CD4-positive, alpha-beta T cell (primary cell): ENCODE measurements at regions not wholly inside any gene's neighbourhood (a gene's known extent, or its start where the extent isn't known, plus 50 kb on each side); places are given as distances from the start of the nearest gene placed in this dataset.

Experiments used
- ATAC-seq: fragments of 200-7000 bp; cut with Tn5 transposase; one replicate; pipeline ENCODE4 v1.10.0; 2022; ENCODE audit warnings: mild to moderate bottlenecking; ENCODE audit not compliant: poor library complexity
- CTCF ChIA-PET: fragments of 350-600 bp; sonication (Branson Sonifier 250); formaldehyde crosslinking; loops from one replicate; lab custom pipeline; 2021; ENCODE audit warnings: antibody characterized with exemption, inconsistent platforms; lab: Charles Lee
- POLR2A ChIA-PET: fragments of 350-600 bp; sonication (Branson Sonifier 250); formaldehyde crosslinking; loops from one replicate; lab custom pipeline; 2021; ENCODE audit warnings: antibody characterized with exemption, inconsistent platforms; lab: Charles Lee
- DNase-seq, 14 experiments: peaks; one replicate each; pipeline ENCODE4 v3.0.0-alpha.2; 2013 to 2020; ENCODE audit warnings: mixed read lengths in 2 of 14
- H3K27ac ChIP-seq, 2 donors: one replicate each; pipeline versions ENCODE4 v1.5.1 to v1.7.0; 2013; ENCODE audit warnings: low read length in 2 of 2, low read depth in 1 of 2, mild to moderate bottlenecking in 1 of 2
- H3K27me3 ChIP-seq, 2 experiments: 1 replicate in 1 of 2; 2 replicates in 1 of 2; pipeline versions ENCODE4 v1.6.1 to v1.7.0; 2013; ENCODE audit warnings: low read length in 2 of 2, control low read depth in 1 of 2, mild to moderate bottlenecking in 1 of 2, moderate library complexity in 1 of 2; ENCODE audit not compliant: insufficient read depth in 2 of 2, control insufficient read depth in 1 of 2
- H3K36me3 ChIP-seq: one replicate; pipeline ENCODE4 v1.6.1; 2013; ENCODE audit warnings: low read length, control low read depth; ENCODE audit not compliant: insufficient read depth
- H3K4me1 ChIP-seq: one replicate; pipeline ENCODE4 v1.6.1; 2013; ENCODE audit warnings: low read length, control low read depth; ENCODE audit not compliant: insufficient read depth
- H3K4me3 ChIP-seq: one replicate; pipeline ENCODE4 v1.5.1; 2013; ENCODE audit warnings: mild to moderate bottlenecking, low read length, moderate library complexity
- H3K9me3 ChIP-seq, 2 experiments: 1 replicate in 1 of 2; 2 replicates in 1 of 2; pipeline versions ENCODE4 v1.6.1 to v1.7.0; 2013; ENCODE audit warnings: low read length in 2 of 2, mild to moderate bottlenecking in 2 of 2, control low read depth in 1 of 2, moderate library complexity in 1 of 2; ENCODE audit not compliant: control insufficient read depth in 1 of 2, insufficient read depth in 1 of 2
- H3K27ac Mint-ChIP-seq: one replicate; pipeline ENCODE4 v1.8.0; 2020; ENCODE audit warnings: mixed read lengths
- H3K27me3 Mint-ChIP-seq: one replicate; pipeline ENCODE4 v1.8.0; 2021; ENCODE audit warnings: mixed read lengths
- H3K36me3 Mint-ChIP-seq: one replicate; pipeline ENCODE4 v1.8.0; 2021; ENCODE audit warnings: low read depth, mixed read lengths
- H3K4me1 Mint-ChIP-seq: one replicate; pipeline ENCODE4 v1.8.0; 2021; ENCODE audit warnings: low read depth, mixed read lengths
- H3K4me3 Mint-ChIP-seq: one replicate; pipeline ENCODE4 v1.8.0; 2020; ENCODE audit warnings: mild to moderate bottlenecking, mixed read lengths
- H3K9me3 Mint-ChIP-seq: one replicate; pipeline ENCODE4 v1.8.0; 2020; ENCODE audit warnings: mixed read lengths
- intact Hi-C, 2 experiments: fragments of 100-400 bp; cut with DNase I in 1 of 2; cut with micrococcal nuclease in 1 of 2; formaldehyde crosslinking; loops; one replicate each; pipeline versions ENCODE4 v1.15.1 to v1.9.0; 2023 to 2025; cut with DNase I, micrococcal nuclease
- TF ChIP-seq, protein P1 (sequence below): fragments of 200-600 bp; IDR thresholded peaks from one replicate; pipeline ENCODE4 v1.8.0; 2022; ENCODE audit warnings: antibody characterized with exemption, mild to moderate bottlenecking

DNA sequence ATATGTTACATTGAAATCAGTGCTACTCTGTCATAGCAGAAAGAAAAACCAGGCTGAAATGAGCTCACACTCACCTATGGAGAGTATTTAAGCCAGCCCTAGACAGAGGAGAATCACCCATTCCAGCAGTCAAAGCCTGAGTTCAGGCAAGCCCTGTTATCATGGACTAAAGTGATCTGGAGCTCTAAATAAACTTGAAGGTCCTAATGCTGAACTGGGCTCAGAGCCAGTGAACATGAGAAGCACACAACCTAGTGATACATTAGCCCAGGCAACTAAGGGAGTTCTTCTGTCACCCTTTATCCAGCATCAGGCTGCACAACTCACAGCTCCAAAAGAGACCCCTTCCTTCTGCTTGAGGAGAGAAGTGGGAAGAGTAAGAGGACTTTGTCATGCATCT lies 425.0 kb downstream of the COL12A1 start:
- H3K36me3 ChIP-seq: no peaks in the 10 kb centered on the region
- no peaks in the 10 kb centered on the region for H3K27me3 ChIP-seq
- TF ChIP-seq, protein P1, sequence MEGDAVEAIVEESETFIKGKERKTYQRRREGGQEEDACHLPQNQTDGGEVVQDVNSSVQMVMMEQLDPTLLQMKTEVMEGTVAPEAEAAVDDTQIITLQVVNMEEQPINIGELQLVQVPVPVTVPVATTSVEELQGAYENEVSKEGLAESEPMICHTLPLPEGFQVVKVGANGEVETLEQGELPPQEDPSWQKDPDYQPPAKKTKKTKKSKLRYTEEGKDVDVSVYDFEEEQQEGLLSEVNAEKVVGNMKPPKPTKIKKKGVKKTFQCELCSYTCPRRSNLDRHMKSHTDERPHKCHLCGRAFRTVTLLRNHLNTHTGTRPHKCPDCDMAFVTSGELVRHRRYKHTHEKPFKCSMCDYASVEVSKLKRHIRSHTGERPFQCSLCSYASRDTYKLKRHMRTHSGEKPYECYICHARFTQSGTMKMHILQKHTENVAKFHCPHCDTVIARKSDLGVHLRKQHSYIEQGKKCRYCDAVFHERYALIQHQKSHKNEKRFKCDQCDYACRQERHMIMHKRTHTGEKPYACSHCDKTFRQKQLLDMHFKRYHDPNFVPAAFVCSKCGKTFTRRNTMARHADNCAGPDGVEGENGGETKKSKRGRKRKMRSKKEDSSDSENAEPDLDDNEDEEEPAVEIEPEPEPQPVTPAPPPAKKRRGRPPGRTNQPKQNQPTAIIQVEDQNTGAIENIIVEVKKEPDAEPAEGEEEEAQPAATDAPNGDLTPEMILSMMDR: no peak
- Mint-ChIP-seq H3K4me1 (no peaks in the 10 kb centered on the region), H3K27ac (no peak overlapping the region), H3K4me3 (no peak overlapping the region), H3K27me3 (no peaks in the 10 kb centered on the region), H3K36me3 (no peaks in the 10 kb centered on the region), H3K9me3 (peaks cover 5% of the 10 kb centered on the region)
- POLR2A ChIA-PET: no interaction called here
- no peak overlapping the region for H3K4me3 ChIP-seq
- intact Hi-C loops: no loop called here
- H3K27ac ChIP-seq: no peak overlapping the region
- CTCF ChIA-PET: no interaction called here
- ATAC-seq (no peak), DNase-seq (no peak)
- peaks cover 0 to 4% of the 10 kb centered on the region in 2 experiments for H3K9me3 ChIP-seq
- no peaks in the 10 kb centered on the region for H3K4me1 ChIP-seq

DNA sequence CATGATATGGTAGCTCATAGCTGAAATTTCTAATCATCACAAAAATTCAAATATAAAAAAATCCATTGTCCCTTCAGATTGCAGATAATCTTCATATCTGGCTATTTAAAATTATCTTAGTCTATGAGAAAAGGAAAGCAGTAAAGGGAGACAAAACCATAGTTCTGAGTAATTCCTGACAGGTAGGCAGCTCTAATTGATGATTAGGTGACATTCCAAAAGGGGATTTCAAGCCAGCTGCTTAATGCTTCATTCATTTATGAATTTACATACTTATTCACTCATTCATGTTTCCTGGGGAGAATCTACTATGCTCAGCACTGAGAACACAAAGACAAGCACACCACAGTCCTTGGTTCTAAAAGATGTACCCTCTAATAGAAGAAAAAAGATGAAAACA lies 437.1 kb downstream of the COL12A1 start:
- H3K9me3 Mint-ChIP-seq: peaks cover 7% of the 10 kb centered on the region
- no peaks in the 10 kb centered on the region for H3K4me1 Mint-ChIP-seq
- POLR2A ChIA-PET: no interaction called here
- H3K4me3 ChIP-seq: no peak overlapping the region
- TF ChIP-seq, protein P1: no peak
- no peaks in the 10 kb centered on the region for H3K27me3 Mint-ChIP-seq
- DNase-seq (no peak), ATAC-seq (no peak)
- intact Hi-C loops: no loop called here
- no peak overlapping the region for H3K27ac ChIP-seq
- H3K36me3 ChIP-seq: no peaks in the 10 kb centered on the region
- H3K4me1 ChIP-seq: no peaks in the 10 kb centered on the region
- H3K27ac Mint-ChIP-seq: no peak overlapping the region
- H3K36me3 Mint-ChIP-seq: no peaks in the 10 kb centered on the region
- no peaks in the 10 kb centered on the region for H3K27me3 ChIP-seq
- CTCF ChIA-PET: no interaction called here
- H3K9me3 ChIP-seq: no peaks in the 10 kb centered on the region
- H3K4me3 Mint-ChIP-seq: no peak overlapping the region

DNA sequence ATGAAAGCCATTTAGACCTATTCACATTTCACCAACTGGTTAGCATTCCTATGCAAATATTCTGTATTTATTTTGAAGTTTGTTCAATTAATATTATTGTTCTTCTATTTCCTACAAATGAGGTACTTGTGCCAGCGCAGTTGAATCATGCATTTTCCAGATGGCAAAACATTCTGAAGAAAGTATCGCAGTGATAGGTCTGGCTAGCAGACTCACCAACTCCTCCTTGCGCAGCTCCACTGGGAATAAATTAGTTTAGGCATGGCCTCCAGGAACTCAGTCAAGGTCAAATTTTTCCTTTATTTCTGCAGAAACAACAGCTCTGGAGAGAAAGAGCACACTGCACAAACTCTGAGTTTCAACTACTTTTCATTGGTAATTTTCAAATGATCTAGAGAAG lies 437.7 kb downstream of the COL12A1 start:
- no peaks in the 10 kb centered on the region for H3K27me3 ChIP-seq
- Mint-ChIP-seq H3K4me1 (no peaks in the 10 kb centered on the region), H3K27me3 (no peaks in the 10 kb centered on the region), H3K4me3 (no peak overlapping the region), H3K36me3 (no peaks in the 10 kb centered on the region), H3K27ac (no peak overlapping the region), H3K9me3 (peaks cover 7% of the 10 kb centered on the region)
- no peaks in the 10 kb centered on the region for H3K9me3 ChIP-seq
- no peak for ATAC-seq
- DNase-seq: no peak
- no peak overlapping the region for H3K27ac ChIP-seq
- no peaks in the 10 kb centered on the region for H3K4me1 ChIP-seq
- CTCF ChIA-PET: no interaction called here
- intact Hi-C loops: no loop called here
- POLR2A ChIA-PET: no interaction called here
- TF ChIP-seq, protein P1: no peak
- no peak overlapping the region for H3K4me3 ChIP-seq
- H3K36me3 ChIP-seq: no peaks in the 10 kb centered on the region
